Fibroblast of lung (primary cell): ENCODE measurements at regions not wholly inside any gene's neighbourhood (a gene's known extent, or its start where the extent isn't known, plus 50 kb on each side); places are given as distances from the start of the nearest gene placed in this dataset.

Experiments used
- DNase-seq, 2 donors: peaks; one replicate each; pipeline versions ENCODE4 v3.0.0 to v3.0.0-alpha.2; 2010; ENCODE audit warnings: low read depth in 2 of 2
- H2AFZ ChIP-seq: 2 replicates; pipeline ENCODE4 v1.5.1; 2012; ENCODE audit warnings: low read length, control low read depth, inconsistent platforms
- H3K27ac ChIP-seq: 2 replicates; pipeline ENCODE4 v1.5.1; 2011; ENCODE audit warnings: low read length, control low read depth; ENCODE audit not compliant: insufficient read depth
- H3K27me3 ChIP-seq: 2 replicates; pipeline ENCODE4 v1.5.1; 2011; ENCODE audit warnings: mild to moderate bottlenecking, low read length; ENCODE audit not compliant: control insufficient read depth, insufficient read depth
- H3K36me3 ChIP-seq: 2 replicates; pipeline ENCODE4 v1.5.1; 2011; ENCODE audit warnings: low read length; ENCODE audit not compliant: control insufficient read depth, insufficient read depth
- H3K4me1 ChIP-seq: 2 replicates; pipeline ENCODE4 v1.5.1; 2011; ENCODE audit warnings: low read length; ENCODE audit not compliant: control insufficient read depth, insufficient read depth; ENCODE audit errors: extremely low read depth
- H3K4me2 ChIP-seq: 2 replicates; pipeline ENCODE4 v1.5.1; 2011; ENCODE audit warnings: low read length, control low read depth; ENCODE audit not compliant: insufficient read depth; ENCODE audit errors: extremely low read depth
- H3K4me3 ChIP-seq, 4 experiments: fragments of 200-600 bp in 1 of 4; sonication (generic) in 1 of 4; replicated peaks in 1 of 4; 2 replicates each; pipeline ENCODE4 v1.5.1; 2011 to 2016; ENCODE audit warnings: low read length in 4 of 4, low read depth in 3 of 4, mild to moderate bottlenecking in 3 of 4, control low read depth in 2 of 4, inconsistent platforms in 1 of 4, mixed read lengths in 1 of 4; ENCODE audit not compliant: insufficient read depth in 1 of 4; ENCODE audit errors: control extremely low read depth in 1 of 4
- H3K79me2 ChIP-seq: 2 replicates; pipeline ENCODE4 v1.5.1; 2012; ENCODE audit warnings: mild to moderate bottlenecking, low read length, inconsistent platforms; ENCODE audit not compliant: control insufficient read depth, insufficient read depth
- H3K9ac ChIP-seq: 2 replicates; pipeline ENCODE4 v1.5.1; 2011; ENCODE audit warnings: mild to moderate bottlenecking, low read length, control low read depth; ENCODE audit not compliant: insufficient read depth
- H3K9me3 ChIP-seq: 2 replicates; pipeline ENCODE4 v1.5.1; 2012; ENCODE audit warnings: low read depth, low read length; ENCODE audit not compliant: control insufficient read depth, insufficient read depth
- H4K20me1 ChIP-seq: 2 replicates; pipeline ENCODE4 v1.5.1; 2011; ENCODE audit warnings: low read length; ENCODE audit not compliant: control insufficient read depth, insufficient read depth; ENCODE audit errors: extremely low read depth
- CTCF ChIP-seq, 2 donors: IDR thresholded peaks in 1 of 2; conservative IDR thresholded peaks in 1 of 2; 1 replicate in 1 of 2; 2 replicates in 1 of 2; pipeline ENCODE4 v1.5.1; 2011 to 2012; ENCODE audit warnings: low read length in 2 of 2, control low read depth in 1 of 2, inconsistent platforms in 1 of 2, low read depth in 1 of 2, mild to moderate bottlenecking in 1 of 2
- EZH2 ChIP-seq: IDR thresholded peaks from 2 replicates; pipeline ENCODE4 v1.5.1; 2012; ENCODE audit warnings: low read length, control low read depth, mild to moderate bottlenecking; ENCODE audit errors: missing control alignments

GRCh38 chr2:103660519-103660918 is 898.7 kb downstream of the TMEM182 start:
- H3K27me3 ChIP-seq = no peaks in the 10 kb centered on the region

GRCh38 chr2:103660947-103661346 is 899.1 kb downstream of the TMEM182 start:
- Histone ChIP-seq H3K27me3 (no peaks in the 10 kb centered on the region), H3K36me3 (no peaks in the 10 kb centered on the region), H3K9ac (no peak overlapping the region), H4K20me1 (no peaks in the 10 kb centered on the region), H2AFZ (no peak overlapping the region), H3K79me2 (no peaks in the 10 kb centered on the region), H3K4me2 (no peak overlapping the region), H3K4me3 (no peak overlapping the region), H3K27ac (no peak overlapping the region), H3K9me3 (no peaks in the 10 kb centered on the region), H3K4me1 (no peaks in the 10 kb centered on the region)
- DNase-seq = no peak
- TF ChIP-seq CTCF (conservative IDR thresholded peaks at IDR 0.05 in 1 of 2, IDR thresholded peaks at IDR 0.05 in 1 of 2; ENCODE audit: low read depth in 1 of 2, low read length in 2 of 2) = no peak
- no peak for TF ChIP-seq EZH2

More at GRCh38 chr2:103660519-103660918, 898.7 kb downstream of the TMEM182 start:
- H4K20me1 ChIP-seq = no peaks in the 10 kb centered on the region
- H3K79me2 ChIP-seq = no peaks in the 10 kb centered on the region
- H3K4me3 ChIP-seq = no peak overlapping the region
- no peak overlapping the region for H3K9ac ChIP-seq
- no peak overlapping the region for H3K4me2 ChIP-seq
- DNase-seq = no peak
- H3K4me1 ChIP-seq = no peaks in the 10 kb centered on the region
- no peak overlapping the region for H3K27ac ChIP-seq
- H3K9me3 ChIP-seq = no peaks in the 10 kb centered on the region
- no peak overlapping the region for H2AFZ ChIP-seq
- TF ChIP-seq CTCF (conservative IDR thresholded peaks at IDR 0.05 in 1 of 2, IDR thresholded peaks at IDR 0.05 in 1 of 2; ENCODE audit: low read depth in 1 of 2, low read length in 2 of 2) (no peak), EZH2 (no peak)
- H3K36me3 ChIP-seq = no peaks in the 10 kb centered on the region

GRCh38 chr2:103664690-103665089 is 902.9 kb downstream of the TMEM182 start:
- DNase-seq = no peak
- Histone ChIP-seq H3K4me3 (no peak overlapping the region), H3K27me3 (no peaks in the 10 kb centered on the region), H4K20me1 (no peaks in the 10 kb centered on the region), H3K4me2 (no peak overlapping the region), H3K79me2 (no peaks in the 10 kb centered on the region), H3K9ac (no peak overlapping the region), H3K27ac (no peak overlapping the region), H2AFZ (no peak overlapping the region), H3K9me3 (no peaks in the 10 kb centered on the region), H3K4me1 (no peaks in the 10 kb centered on the region), H3K36me3 (no peaks in the 10 kb centered on the region)
- TF ChIP-seq CTCF (conservative IDR thresholded peaks at IDR 0.05 in 1 of 2, IDR thresholded peaks at IDR 0.05 in 1 of 2; ENCODE audit: low read depth in 1 of 2, low read length in 2 of 2) = no peak
- TF ChIP-seq EZH2 = no peak
